Activated effector memory CD4-positive, alpha-beta T cell treated with anti-CD3 and anti-CD28 coated beads, Interleukin-2, amount 50 U/mL, for 16 hours (primary cell): ENCODE measurements at regions not wholly inside any gene's neighbourhood (a gene's known extent, or its start where the extent isn't known, plus 50 kb on each side); places are given as distances from the start of the nearest gene placed in this dataset.

Experiments
- DNase-seq: peaks from one replicate; pipeline ENCODE4 v3.0.0-alpha.2; 2020

DNA sequence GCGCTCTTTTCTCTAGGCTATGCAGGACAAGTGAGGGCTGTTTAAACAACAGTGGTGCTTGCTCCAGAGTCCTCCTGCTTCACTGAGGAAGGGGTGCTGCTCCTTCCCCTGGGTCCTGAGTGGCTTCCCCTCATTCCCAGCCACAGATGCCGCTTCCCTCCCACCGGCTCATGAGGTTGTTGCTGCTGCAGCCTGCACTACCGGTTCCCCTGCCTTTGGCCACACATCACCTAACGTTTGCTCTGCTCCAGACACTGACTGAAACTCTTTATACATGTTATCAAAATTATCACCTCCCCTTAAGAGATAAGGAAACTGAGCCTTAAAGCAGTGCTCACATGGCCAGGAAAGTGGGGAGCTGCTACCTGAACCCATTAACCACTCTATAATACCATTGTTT, 130.8 kb upstream of the LGALSL start:
- DNase-seq: no peak

DNA sequence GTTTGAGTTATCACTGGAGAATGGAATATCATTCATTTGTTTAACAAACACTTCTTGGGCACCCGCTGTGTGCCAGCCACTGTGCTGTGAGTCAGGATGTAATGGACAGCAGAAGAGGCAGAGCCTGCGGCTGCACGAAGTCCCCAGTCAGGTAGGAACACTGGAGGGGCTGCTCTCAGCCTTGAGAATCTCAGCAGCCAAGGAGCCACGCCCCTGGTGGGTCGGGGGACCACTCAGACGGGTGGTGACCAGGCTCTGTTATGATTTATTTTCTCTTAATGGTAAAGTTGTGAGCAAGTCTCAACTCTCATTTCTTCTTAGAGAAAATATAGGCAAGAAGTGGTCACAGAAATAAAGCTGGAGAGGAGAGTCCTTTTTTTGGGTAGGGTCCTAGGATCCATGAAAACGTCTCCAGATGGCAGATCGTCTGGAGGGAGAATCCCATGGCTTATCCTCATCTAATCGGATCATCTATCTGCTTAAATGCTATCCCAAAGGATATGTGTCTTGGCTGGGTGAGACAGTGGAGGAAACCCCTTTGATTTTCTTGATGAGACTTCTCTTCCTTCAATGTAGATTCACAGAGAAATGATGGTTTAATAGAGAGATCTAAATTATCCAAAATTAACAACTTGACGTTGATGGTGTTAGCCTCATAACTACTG, 129.1 kb upstream of the LGALSL start:
- DNase-seq: no peak

DNA sequence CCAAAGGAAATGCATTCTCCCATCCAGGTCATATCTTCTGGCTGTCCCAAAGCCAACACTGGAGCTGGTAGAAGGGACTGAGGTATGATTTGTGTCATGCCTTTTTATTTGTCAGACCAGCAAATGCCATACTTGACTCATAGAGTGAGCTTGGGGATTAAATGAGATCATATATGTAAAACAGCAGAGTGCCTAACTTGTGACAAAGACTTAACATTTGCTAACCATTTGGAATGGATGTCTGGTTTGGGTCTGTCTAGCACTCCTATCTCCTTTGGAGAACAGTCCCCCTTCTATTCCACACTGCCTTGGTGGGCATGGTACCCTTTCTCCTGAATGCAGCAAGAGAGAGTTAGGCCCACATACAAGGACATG, 128.5 kb upstream of the LGALSL start:
- DNase-seq: no peak

DNA sequence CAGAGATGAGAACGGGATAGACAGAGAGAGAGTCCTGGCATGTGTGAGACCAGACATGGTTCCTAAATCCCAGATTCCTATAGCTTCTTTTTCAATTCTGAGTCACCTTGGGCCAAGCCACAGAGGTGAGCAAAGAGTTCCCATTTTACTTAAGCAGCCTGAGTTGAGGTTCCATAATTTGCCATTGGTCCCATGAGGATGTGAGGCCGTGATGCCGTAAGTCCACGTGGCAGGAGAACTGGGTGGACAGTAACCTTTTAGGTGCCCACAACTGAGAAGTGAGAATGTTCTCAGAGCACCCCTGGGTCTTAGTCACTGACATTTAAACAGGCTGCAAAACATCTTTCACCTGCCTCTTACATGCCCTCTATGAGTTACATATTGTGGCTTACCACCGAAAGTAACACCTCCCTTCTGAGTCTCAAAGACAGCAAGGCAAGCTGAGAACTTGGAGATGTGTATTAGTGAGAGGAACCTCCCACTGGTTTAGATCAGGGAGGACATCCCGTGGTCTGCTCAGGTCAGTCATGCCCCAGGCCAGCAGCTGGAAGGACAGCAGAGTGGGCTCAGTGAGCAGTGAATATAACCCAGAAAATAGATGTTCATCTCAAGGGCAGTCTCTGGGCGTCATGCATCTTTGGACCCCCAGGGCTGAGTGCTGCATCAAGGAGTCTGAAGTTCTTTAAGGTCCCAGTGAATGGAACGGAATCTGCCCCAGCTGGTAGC, 127.9 kb upstream of the LGALSL start:
- peak; percentile 74 for DNase-seq

DNA sequence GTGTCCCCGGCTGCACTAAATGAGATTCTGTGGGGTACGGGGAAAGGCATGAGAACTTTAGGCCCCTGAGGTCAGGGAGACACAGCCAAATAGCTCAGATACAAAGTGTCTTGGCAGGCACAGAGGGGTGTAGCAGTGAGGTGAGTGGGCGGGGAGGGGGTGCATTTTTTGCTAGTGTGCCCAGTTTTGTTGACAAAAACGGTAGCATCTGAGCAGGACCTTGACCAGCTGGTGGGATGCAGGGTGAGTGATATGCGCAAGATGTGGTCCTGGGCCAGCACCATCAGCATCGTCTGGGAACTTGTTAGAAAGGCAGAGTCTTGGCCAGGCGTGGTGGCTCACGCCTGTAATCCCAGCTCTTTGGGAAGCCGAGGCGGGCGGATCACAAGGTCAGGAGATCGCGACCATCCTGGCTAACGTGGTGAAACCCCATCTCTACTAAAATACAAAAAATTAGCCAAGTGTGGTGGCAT, 127.3 kb upstream of the LGALSL start:
- DNase-seq: no peak

DNA sequence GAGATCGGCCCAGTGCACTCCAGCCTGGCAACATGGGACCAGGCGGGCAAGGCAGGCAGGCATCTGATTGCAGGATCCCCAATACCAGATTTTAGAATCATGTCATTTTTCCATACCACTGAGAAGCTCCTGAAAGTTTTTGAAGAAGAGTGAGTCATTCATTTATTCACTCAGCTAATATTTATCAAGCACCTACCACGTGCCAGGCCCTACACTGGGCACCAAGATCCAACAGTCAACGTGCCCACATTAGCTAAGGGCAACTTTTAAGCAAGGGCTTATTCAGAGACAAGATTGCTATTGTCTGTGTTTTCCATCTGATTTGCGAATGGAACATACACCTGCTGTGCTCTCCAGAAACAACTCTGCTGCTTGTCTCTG, 126.8 kb upstream of the LGALSL start:
- DNase-seq: no peak

DNA sequence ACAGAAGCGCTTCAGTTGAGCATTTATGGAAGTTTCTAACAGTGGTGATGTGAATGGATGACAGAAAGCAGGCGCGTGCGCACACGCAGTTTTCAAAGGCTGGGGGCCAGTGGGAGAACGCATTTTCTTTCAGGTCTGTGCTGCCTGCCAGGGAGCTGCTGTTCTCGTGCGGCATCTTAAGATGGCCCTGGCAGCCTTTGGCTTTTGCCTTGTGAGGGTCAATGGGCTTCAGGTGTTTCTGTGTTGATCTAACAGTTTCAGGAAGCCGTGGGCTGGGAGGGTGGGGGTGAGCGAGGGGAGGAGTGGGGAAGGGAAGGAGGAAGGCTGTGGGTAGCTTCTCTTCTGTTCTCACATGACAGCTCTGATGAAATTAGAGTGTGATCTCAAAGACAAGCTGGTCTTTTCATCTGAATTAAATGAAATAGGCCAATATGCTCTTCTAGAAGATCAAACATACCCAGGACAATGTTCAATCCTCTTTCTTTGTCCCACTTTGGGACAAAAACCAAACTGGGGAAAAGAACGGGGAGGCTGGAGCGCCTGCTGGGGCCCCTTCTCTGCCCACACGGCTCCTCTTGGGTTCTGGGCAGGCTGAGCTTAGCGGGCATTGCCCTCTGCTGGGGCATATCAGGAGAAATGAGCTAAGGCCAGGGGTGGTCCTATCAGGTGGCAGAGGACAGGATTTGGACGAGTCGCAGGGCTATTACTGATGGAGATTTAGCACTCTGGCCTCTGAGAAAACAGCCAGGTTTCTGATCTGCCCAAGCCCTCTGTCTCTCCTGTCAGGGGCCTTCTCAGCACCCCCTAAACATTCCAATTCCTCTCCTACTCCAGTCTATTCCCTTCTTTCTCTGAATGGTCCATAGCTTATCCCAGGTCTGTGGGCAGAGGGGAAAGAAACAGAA, 126.2 kb upstream of the LGALSL start:
- peak; percentile 80 for DNase-seq

DNA sequence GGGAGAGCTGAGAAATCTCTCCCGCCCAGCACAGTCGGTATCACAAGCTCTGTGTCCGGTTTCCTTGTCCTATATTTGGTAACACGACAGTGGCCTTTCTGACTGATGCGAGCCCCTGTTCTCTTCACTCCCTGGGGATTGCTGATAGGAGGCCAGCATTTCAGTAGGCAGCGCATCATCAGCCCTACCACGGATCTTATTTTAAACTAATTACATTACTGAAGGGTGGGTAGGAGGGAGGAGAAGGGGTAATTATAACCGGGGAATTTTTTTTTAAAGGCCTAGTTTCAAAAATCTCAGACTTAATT, 125.6 kb upstream of the LGALSL start:
- no peak for DNase-seq

- DNase-seq: no peak
Observed at GRCh38 chr2:64328756-64329155, 125.2 kb upstream of the LGALSL start.

DNA sequence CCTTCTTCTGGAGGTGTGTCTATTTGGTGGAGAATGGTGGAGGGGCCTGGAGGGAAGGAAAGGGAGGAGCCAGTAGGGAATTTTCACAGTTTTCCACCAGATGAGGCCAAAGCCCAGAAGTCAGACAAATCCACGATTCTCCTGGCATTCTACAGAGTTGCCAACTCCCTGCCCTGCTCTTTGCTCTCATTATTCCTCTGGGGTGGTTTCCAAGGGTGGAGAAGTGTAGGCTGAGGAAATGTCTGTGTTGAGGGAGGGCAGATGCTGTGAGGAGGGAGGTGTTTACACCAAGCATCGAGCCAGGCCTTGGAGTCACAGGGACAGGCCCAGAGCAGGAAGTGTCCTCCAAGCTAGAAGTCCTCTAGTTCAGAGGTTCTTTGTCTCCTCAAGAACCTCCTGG, 124.1 kb upstream of the LGALSL start:
- DNase-seq: no peak

- DNase-seq: peak; percentile 90
Observed at GRCh38 chr2:64330281-64331113, 123.5 kb upstream of the LGALSL start.

- DNase-seq: no peak
Observed at GRCh38 chr2:64331114-64331645, 122.8 kb upstream of the LGALSL start.

- DNase-seq: no peak
Observed at GRCh38 chr2:64331849-64332699, 121.9 kb upstream of the LGALSL start.

DNA sequence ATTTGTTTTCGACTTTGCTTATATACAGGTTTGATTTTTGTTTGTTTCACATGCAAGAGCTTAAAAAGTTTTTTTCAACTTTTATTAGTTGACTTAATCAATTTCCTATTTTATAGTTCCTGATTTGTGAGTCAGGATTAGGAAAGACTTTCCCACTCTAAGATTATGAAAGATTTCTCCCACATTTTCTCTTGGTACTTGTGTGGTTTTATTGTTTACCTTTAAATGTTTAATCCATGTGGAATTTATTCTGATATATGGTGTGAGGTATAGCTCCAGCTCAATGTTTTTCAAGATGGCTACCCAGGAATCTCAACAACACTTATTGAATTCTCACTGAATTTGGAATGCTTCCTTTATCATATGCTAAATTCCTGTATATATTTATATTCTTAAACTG, 117.8 kb upstream of the LGALSL start:
- no peak for DNase-seq

DNA sequence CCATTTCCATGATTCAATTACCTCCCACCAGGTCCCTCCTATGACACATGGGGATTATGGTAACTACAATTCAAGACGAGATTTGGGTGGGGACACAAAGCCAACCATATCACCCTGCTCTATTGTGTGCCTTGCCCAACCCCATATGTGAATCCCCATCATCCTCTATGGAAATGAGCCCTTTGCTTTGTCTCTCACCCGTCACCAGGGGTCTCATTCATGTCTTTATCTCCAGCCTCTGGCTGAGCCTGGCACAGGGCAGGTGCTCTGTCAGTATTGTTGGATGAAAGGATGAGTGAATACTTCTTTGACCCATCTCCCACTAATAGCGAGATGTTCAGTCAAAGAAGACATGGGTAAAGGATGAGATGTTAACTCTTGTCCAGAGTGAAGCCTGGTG, 116.6 kb upstream of the LGALSL start:
- no peak for DNase-seq

- DNase-seq: no peak
Observed at GRCh38 chr2:64338108-64338507, 115.9 kb upstream of the LGALSL start.

DNA sequence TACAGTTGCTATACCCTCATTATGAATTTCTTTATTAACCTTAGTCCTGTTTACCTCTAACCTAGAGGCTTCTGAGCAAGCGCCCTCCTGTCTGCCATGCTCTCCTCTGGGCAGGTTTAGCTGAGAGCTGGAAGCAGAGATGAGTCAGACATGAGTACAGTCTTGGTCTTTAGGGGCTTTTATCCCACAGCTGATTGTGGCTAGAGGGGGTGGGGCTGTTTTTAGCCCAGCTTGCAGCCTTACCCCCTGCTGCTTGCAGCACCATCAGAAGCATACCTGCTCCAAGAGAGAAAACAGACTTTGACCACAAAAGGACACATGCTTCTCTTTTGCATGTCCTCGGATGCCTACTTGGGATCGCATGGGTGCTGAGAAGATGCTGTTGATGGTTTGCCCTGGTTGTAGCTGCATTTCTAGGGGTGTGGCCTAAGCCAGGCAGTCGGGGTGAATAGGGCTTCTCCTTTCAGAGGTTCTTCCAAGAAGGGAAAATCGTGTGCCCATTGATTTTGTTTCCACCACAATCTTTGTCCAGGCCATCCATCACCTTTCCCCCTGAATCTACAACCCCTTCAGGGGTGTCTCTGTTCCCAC, 115.0 kb upstream of the LGALSL start:
- no peak for DNase-seq

GRCh38 chr2:64341461-64341860, 112.5 kb upstream of the LGALSL start:
- DNase-seq: no peak

DNA sequence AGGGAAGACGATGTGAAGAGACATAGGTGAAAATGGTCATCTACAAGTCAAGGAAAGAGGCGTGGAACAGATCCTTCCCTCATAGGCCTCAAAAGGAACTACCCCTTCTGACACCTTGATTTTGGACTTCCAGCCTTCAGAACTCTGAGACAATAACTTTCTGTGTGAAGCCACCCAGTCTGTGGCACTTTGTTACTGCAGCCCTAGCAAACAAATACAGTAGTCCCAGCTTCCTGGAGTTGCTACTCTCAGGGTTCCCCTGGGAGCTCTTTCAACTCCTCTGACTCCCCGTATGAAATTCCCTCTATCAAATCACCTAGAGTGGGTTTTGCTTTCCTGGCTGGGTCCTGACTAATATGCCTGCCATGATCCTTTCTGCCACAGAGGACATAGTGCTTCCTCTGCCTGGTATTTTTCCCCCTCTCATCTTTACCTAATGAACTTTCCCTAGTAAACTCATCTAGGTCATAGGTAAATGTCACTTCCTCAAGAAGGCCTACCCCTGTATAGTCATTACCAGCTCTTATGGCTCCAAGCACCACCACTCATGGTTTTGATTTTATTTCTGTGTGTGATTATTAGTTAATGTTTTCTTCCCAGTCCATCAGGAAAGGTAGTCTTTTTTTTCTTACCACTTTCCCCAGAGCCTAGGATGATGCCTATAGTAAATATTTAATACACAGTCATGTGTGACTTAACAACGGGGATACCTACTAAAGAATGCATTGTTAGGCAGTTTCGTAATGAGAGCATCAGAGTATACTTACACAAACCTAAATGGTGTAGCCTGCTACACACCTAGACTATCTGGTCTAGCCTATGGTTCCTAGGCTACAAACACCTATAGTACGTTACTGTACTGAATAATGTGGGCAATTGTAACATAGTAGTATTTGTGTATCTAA, 111.5 kb upstream of the LGALSL start:
- no peak for DNase-seq

DNA sequence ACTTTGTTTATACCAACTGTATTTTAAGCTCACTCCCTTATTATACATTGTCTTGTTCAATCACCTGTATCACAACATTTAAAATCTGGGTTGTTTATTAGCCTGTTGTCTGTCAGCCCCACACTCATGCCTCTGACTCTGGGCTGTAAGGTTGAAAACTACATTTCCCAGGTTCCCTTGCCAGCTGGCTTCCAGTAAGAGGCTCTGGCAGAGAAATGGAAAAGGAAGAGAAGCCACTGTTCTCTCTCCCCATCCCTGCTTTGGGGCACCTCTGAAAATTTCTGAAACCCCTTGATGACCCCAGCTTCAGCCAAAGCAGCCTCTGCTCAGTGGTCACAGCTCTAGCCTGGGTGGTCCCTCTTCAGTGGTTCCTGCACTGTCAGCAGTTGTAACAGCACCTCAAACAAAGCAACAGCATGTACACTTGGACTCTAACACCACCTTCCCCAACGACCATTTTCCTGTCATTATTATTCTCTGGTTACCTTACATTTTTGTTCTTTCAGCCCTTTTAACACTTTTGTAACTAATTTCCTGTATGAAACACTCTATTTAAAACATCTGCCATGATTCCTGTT, 108.9 kb upstream of the LGALSL start:
- no peak for DNase-seq
